Astrocyte (in vitro differentiated cells and primary cell): ENCODE measurements at regions not wholly inside any gene's neighbourhood (a gene's known extent, or its start where the extent isn't known, plus 50 kb on each side); places are given as distances from the start of the nearest gene placed in this dataset.

ENCODE experiments used
- CTCF ChIP-seq: IDR thresholded peaks from 2 replicates; pipeline ENCODE4 v1.5.1; 2011; ENCODE audit warnings: low read depth, mild to moderate bottlenecking, inconsistent platforms, low read length, moderate library complexity; ENCODE audit not compliant: insufficient read depth
- EZH2 ChIP-seq: IDR thresholded peaks from 2 replicates; pipeline ENCODE4 v1.6.1; 2012; ENCODE audit warnings: mild to moderate bottlenecking, low read length, inconsistent platforms; ENCODE audit not compliant: insufficient read depth

DNA sequence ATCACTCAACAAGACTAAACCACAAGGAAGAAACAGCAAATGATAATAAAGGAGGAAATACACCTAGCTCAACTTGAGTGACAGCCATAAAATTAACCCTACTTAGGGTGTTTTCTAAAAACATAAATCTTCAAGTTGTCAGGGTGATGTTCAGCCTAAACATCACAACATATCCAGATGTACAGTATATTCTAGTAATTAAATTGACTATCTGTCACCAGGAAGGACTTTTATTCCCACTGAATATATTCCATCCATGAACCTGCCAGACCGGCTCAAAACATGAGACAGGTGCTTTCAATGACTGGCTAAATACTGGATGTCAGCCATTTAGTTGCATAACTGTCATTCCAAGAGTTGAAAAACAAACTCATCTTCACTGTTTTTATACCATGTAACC is 298.1 kb upstream of the NEBL start:
- TF ChIP-seq CTCF: no peak
- no peak for TF ChIP-seq EZH2
